NAMALWA (cell line): ENCODE measurements at regions not wholly inside any gene's neighbourhood (a gene's known extent, or its start where the extent isn't known, plus 50 kb on each side); places are given as distances from the start of the nearest gene placed in this dataset.
"Not testable (repeated sequence)": the region's sequence is repeated elsewhere in the genome, so short reads cannot be mapped to it uniquely, and the experiment has no call there.

Experiments
- DNase-seq: peaks from one replicate; pipeline ENCODE4 v3.0.0-alpha.2; 2015; ENCODE audit warnings: low spot score

- DNase-seq: no peak
Observed at GRCh38 chr13:105847527-105848291, 687.8 kb downstream of the EFNB2 start.

- DNase-seq: no peak
Observed at GRCh38 chr13:105846923-105847322, 688.5 kb downstream of the EFNB2 start.

GRCh38 chr13:105841286-105841685 is 694.2 kb downstream of the EFNB2 start:
- DNase-seq: no peak

GRCh38 chr13:105838231-105838630 is 697.2 kb downstream of the EFNB2 start:
- no peak for DNase-seq

GRCh38 chr13:105837295-105837694 is 698.2 kb downstream of the EFNB2 start:
- not testable (repeated sequence) for DNase-seq

GRCh38 chr13:105830821-105831220 is 704.6 kb downstream of the EFNB2 start:
- DNase-seq: no peak

- DNase-seq: no peak
Observed at GRCh38 chr13:105827111-105827809, 708.2 kb downstream of the EFNB2 start.

GRCh38 chr13:105825071-105825470 is 710.4 kb downstream of the EFNB2 start:
- no peak for DNase-seq

- DNase-seq: no peak
Observed at GRCh38 chr13:105821337-105821736, 714.1 kb downstream of the EFNB2 start.

GRCh38 chr13:105820415-105820814 is 715.0 kb downstream of the EFNB2 start:
- DNase-seq: no peak

GRCh38 chr13:105817498-105817897 is 718.0 kb downstream of the EFNB2 start:
- DNase-seq: no peak

GRCh38 chr13:105816994-105817393 is 718.5 kb downstream of the EFNB2 start:
- no peak for DNase-seq

- DNase-seq: no peak
Observed at GRCh38 chr13:105814902-105815250, 720.6 kb downstream of the EFNB2 start.

GRCh38 chr13:105814219-105814901 is 721.1 kb downstream of the EFNB2 start:
- no peak for DNase-seq

- no peak for DNase-seq
Observed at GRCh38 chr13:105806628-105806920, 728.9 kb downstream of the EFNB2 start.

- DNase-seq: no peak
Observed at GRCh38 chr13:105805892-105806627, 729.4 kb downstream of the EFNB2 start.

- DNase-seq: no peak
Observed at GRCh38 chr13:105804561-105805190, 730.8 kb downstream of the EFNB2 start.

- DNase-seq: no peak
Observed at GRCh38 chr13:105799155-105799554, 736.3 kb downstream of the EFNB2 start.

GRCh38 chr13:105798541-105798940 is 736.9 kb downstream of the EFNB2 start:
- no peak for DNase-seq

GRCh38 chr13:105796081-105796480 is 739.4 kb downstream of the EFNB2 start:
- no peak for DNase-seq

GRCh38 chr13:105790923-105791322 is 744.5 kb downstream of the EFNB2 start:
- DNase-seq: no peak

GRCh38 chr13:105788530-105788929 is 746.9 kb downstream of the EFNB2 start:
- DNase-seq: no peak
